Stimulated activated CD4-positive, alpha-beta T cell treated with anti-CD3 and anti-CD28 coated beads, Interleukin-15, amount 100 ng/mL, for 24 hours (primary cell): ENCODE measurements at regions not wholly inside any gene's neighbourhood (a gene's known extent, or its start where the extent isn't known, plus 50 kb on each side); places are given as distances from the start of the nearest gene placed in this dataset.

Experiments used
- DNase-seq: peaks from one replicate; pipeline ENCODE4 v3.0.0-alpha.2; 2020

GRCh38 chr17:73962308-73962707, 241.2 kb upstream of the RPL38 start:
- DNase-seq, result no peak

- no peak for DNase-seq
Measured at GRCh38 chr17:73968680-73969079, 234.8 kb upstream of the RPL38 start.

GRCh38 chr17:73969956-73970355, 233.5 kb upstream of the RPL38 start:
- DNase-seq, result no peak

- no peak for DNase-seq
Measured at GRCh38 chr17:73971127-73971526, 232.4 kb upstream of the RPL38 start.

GRCh38 chr17:73972056-73972455, 231.4 kb upstream of the RPL38 start:
- DNase-seq, result no peak

- DNase-seq, result no peak
Measured at GRCh38 chr17:73972901-73973300, 230.6 kb upstream of the RPL38 start.

- no peak for DNase-seq
Measured at GRCh38 chr17:73973586-73974409, 229.7 kb upstream of the RPL38 start.

- DNase-seq, result no peak
Measured at GRCh38 chr17:73974536-73974935, 228.9 kb upstream of the RPL38 start.

- DNase-seq, result no peak
Measured at GRCh38 chr17:73976147-73976546, 227.3 kb upstream of the RPL38 start.

GRCh38 chr17:73976676-73977521, 226.6 kb upstream of the RPL38 start:
- DNase-seq, result no peak

- no peak for DNase-seq
Measured at GRCh38 chr17:73980517-73980916, 223.0 kb upstream of the RPL38 start.

GRCh38 chr17:73982871-73983270, 220.6 kb upstream of the RPL38 start:
- DNase-seq, result no peak

- DNase-seq, result no peak
Measured at GRCh38 chr17:73983621-73984400, 219.7 kb upstream of the RPL38 start.

- DNase-seq, result no peak
Measured at GRCh38 chr17:73984941-73985340, 218.5 kb upstream of the RPL38 start.

GRCh38 chr17:73985466-73986015, 217.9 kb upstream of the RPL38 start:
- DNase-seq, result no peak

GRCh38 chr17:73986641-73987177, 216.8 kb upstream of the RPL38 start:
- no peak for DNase-seq

- no peak for DNase-seq
Measured at GRCh38 chr17:73987395-73987794, 216.1 kb upstream of the RPL38 start.

GRCh38 chr17:73987845-73988509, 215.5 kb upstream of the RPL38 start:
- no peak for DNase-seq

GRCh38 chr17:73989671-73990070, 213.8 kb upstream of the RPL38 start:
- no peak for DNase-seq

- DNase-seq, result no peak
Measured at GRCh38 chr17:73990290-73990689, 213.2 kb upstream of the RPL38 start.

- no peak for DNase-seq
Measured at GRCh38 chr17:73991260-73991659, 212.2 kb upstream of the RPL38 start.

- DNase-seq, result no peak
Measured at GRCh38 chr17:73994946-73995345, 208.5 kb upstream of the RPL38 start.
